ENCODE measurements at regions not wholly inside any gene's neighbourhood (a gene's known extent, or its start where the extent isn't known, plus 50 kb on each side); places are given as distances from the start of the nearest gene placed in this dataset.
A peak's percentile ranks its signal among the peaks of the same experiment; 100 is the strongest.

DNA sequence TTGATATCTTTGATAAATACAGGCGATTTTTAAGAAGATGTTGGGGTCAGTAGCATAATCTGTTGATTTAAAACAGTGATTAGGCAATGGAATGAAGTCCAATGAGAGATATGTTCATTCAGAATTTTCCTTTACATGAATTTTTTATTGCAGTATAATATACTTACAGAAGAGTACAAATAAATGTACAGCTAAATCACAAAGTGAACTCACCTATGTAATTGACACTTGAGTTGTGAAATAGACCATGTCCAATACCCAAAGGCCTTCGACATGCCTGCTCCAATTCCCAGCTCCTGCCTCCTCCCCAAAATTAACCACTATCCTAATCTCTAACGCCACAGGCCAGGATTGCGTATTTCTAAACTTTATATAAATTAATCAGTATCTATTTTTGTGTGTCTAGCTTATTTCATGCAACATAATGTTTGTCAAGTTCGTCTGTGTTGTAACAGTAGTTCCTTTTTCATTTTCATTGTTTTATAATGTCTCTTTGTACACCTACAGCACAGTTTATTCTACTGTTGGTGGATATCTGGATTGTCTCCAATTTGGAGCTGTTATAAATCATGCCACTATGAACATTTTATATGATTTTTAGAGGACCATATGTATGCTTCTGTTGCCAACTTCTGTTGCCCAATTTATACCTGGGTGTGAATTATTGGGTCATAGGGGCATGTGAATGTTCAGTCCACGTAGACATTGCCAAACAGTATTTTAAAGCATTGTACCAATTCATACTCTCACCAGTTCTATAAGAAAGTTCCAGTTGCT lies 208.3 kb downstream of the TLE1 start:
- no peak for DNase-seq

GRCh38 chr9:81479573-81479972 lies 209.8 kb downstream of the TLE1 start:
- no peak for DNase-seq

GRCh38 chr9:81477669-81478068 lies 211.7 kb downstream of the TLE1 start:
- DNase-seq: no peak

- no peak for DNase-seq
These were observed 212.4 kb downstream of the TLE1 start for GRCh38 chr9:81476813-81477490.

DNA sequence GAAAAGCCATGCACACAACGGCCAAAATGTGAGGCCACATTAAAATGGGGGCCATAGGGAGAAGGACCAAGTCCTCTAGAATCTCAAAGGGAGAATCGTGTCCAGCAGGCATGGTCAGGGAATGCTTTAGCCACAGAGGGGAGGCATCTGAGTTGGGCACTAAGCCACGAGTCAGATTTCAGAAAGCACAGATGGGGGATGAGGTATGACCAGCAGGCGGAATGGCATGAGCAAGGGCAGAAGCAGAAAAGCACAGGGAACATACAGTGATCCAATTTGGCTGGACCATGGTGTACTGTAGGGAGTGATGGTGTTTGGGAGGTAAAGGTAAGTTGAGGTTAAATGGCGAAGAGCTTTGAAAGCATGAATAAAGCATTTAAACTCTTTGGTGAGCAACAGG lies 214.6 kb downstream of the TLE1 start:
- no peak for DNase-seq

DNA sequence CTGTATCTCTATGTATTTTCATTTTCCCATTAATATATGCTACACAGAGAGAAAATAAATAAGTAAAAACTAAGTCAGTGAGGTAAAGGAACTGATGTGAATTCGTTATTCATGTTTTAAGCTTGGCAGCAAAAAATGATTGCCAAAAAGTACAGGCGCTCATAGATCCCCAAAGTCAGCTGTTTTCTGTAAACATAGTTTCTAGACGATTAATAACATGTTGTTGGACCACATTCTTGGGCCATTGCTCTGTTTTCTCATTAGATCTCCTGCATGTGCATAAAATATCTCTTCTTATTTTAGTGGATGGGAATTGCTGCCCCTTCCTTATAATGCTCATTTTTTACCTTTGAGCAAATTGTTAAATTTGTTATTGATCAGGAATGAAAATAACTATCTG lies 215.2 kb downstream of the TLE1 start:
- no peak for DNase-seq

DNA sequence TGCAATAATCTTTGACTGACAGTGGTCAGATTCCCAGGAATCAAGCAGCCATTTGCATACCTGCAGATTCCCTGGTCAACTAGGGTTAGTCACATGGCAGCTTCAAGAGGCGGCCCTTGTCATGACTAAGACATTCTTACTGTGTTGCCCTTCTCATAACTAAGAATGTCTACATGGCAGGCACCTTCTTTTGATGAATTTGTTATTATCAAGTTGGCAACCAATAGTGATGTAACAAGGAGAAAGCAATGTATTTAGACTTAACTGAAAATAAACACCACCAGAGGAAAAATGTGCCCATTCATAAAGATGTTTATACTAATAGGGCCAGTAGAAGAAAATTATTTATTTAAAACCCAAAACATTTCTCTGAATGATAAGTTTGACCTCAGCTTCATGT lies 215.6 kb downstream of the TLE1 start:
- DNase-seq: no peak

DNA sequence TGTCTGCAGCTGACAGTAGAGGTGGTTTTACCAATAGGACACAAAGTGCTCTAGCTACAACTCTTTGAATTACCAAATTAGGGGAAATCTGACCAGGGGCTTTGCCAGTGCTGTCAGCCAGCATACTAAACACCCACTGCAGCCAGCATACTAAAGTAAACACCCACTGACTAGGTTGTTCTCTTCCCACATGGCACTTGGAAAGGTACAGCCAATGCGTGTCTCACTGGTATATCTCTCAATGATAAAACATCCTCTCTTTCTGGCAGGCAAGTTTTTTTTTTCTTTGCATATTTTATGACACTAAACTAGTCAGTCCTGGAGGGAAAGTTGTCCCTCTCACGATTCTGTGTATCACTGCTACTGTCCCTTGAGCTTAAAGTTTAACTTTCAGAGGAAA lies 216.1 kb downstream of the TLE1 start:
- DNase-seq: no peak

GRCh38 chr9:81472701-81473100 lies 216.6 kb downstream of the TLE1 start:
- no peak for DNase-seq

- DNase-seq: no peak
These were observed 218.5 kb downstream of the TLE1 start for GRCh38 chr9:81470864-81471263.

- DNase-seq: no peak
These were observed 221.2 kb downstream of the TLE1 start for GRCh38 chr9:81468084-81468595.

- no peak for DNase-seq
These were observed 222.4 kb downstream of the TLE1 start for GRCh38 chr9:81466981-81467380.

GRCh38 chr9:81465468-81466011 lies 223.8 kb downstream of the TLE1 start:
- DNase-seq: no peak

DNA sequence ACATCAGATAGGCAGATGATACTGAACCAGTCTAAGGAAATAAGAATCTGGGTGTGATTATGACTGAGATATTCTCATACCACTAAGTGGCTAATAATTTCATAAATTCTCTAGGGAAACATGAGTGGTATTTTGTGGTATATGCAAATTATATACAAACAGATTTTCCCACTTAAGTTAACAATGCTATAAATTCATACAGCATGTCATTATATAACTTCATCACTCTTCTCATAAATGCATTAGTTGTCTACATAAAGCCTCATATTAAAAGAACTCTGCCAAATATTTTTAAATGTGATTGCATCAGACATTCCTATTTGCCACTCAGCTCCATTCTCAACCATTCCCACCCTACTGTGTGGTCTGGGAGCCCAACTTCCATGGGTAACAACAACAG lies 226.5 kb downstream of the TLE1 start:
- DNase-seq: no peak

GRCh38 chr9:81461196-81461595 lies 228.2 kb downstream of the TLE1 start:
- no peak for DNase-seq

GRCh38 chr9:81460693-81461092 lies 228.7 kb downstream of the TLE1 start:
- DNase-seq: no peak

DNA sequence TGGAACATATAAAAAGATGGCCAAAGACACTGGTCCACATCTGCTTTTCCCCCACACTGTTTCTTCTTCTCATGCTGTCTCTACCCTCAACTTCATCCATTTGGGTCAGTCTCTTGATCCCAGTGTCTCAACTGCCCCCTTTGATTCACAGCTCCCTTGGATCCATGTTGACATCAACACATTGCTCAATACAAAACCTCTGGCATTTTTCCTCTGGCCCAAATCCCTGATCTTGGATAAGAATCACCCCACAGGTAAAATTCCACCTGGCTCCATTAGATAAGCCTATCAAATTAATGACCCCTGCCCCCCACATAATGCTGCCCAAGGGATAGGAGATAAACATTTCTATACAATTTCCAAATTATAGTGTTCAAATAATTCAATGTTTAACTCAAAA lies 229.8 kb downstream of the TLE1 start:
- DNase-seq: no peak

- DNase-seq: peak; percentile 58
These were observed 232.8 kb downstream of the TLE1 start for GRCh38 chr9:81456431-81457006.

- DNase-seq: peak; percentile 31
These were observed 233.7 kb downstream of the TLE1 start for GRCh38 chr9:81455462-81456219.

DNA sequence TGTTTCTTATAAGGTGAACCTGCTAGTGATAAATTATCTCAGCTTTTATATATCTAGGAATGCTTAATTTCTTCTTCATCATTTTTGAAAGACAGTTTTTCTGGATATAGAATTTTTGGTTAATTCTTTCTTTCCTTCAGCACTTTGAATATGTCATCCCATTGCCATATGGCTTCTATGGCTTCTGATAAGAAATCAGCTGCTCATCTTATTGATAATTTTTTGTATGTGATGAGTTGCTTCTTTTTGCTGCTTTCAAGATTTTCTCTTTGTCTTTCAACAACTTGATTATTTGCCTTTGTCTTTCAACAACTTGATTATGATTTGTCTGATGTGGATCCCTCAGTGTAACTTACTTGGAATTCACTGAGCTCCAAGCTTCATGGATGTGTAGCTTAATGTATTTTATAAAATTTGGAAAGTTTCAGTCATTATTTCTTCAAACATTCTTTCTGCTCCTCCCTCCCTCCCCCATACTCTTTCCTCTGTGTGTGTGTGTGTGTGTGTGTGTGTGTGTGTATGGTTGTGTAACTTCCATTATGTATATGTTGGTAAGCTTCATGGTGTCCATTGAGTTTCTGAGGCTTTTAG lies 243.9 kb downstream of the TLE1 start:
- DNase-seq: no peak

DNA sequence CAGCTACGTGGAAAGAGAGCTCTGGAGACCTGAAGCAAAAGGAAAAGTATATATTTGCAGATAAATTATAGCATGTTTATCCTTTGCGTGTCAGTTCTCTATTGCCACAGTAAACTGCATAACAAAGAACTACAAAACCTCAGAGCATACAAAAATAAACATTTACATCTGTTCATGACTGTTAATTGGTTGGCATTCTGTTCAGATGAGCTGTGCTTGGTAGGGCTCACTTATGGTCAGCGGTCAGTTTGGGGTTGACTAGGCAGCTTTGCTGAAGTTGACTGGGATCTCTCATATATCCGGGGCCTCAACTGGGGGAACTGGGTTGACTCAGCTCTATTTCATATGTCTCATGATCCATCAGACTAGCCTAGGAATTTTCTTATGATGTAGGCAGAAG lies 257.7 kb downstream of the TLE1 start:
- DNase-seq: no peak

GRCh38 chr9:81430727-81431126 lies 258.6 kb downstream of the TLE1 start:
- no peak for DNase-seq

DNA sequence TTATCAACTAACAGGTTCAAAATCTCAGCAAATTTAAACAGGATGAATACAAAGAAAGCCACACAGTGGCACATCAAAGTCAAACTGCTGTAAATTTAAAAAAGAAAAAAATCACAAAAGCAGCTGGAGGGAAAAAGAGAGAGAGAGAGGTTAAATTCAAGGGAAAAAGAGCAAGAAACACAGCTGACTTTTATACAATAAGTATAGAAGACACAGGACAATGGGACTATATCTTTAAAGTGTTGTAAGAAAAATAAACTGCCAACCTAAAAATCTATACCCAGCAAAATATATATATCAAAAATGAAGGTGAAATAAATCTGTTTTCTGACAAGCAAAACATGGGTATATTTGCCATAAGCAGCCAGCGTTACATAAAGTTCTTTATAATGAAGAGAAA lies 261.5 kb downstream of the TLE1 start:
- no peak for DNase-seq
